GM18868 (cell line): ENCODE measurements at regions not wholly inside any gene's neighbourhood (a gene's known extent, or its start where the extent isn't known, plus 50 kb on each side); places are given as distances from the start of the nearest gene placed in this dataset.
"Not testable (repeated sequence)": the region's sequence is repeated elsewhere in the genome, so short reads cannot be mapped to it uniquely, and the experiment has no call there.

Experiments used
- ATAC-seq: cut with Tn5 transposase; IDR thresholded peaks from one replicate; pipeline ENCODE4 v1.9.1; 2021; ENCODE audit warnings: mild to moderate bottlenecking, moderate library complexity; ENCODE audit not compliant: unreplicated experiment

DNA sequence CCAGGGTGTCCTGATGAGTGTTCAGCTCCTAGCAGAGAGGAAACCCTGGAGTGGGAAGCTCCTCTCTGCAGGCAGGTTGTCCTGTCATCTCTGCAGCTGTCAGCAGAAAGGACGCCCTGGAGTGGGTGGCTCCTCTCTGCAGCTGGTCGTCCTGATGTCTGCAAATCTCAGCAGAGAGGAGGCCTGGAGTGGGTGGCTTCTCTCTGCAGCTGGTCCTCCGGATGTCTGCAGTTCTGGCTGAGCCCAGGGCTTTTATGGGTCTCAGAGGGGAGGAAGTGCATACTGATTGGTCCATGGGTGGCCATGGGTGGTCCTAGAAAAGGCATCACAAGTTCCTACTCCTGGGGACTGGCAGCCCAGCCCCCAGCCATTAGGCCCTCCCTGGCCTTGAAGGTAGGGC is 102.6 kb upstream of the BNIP2 start:
- ATAC-seq: no peak

DNA sequence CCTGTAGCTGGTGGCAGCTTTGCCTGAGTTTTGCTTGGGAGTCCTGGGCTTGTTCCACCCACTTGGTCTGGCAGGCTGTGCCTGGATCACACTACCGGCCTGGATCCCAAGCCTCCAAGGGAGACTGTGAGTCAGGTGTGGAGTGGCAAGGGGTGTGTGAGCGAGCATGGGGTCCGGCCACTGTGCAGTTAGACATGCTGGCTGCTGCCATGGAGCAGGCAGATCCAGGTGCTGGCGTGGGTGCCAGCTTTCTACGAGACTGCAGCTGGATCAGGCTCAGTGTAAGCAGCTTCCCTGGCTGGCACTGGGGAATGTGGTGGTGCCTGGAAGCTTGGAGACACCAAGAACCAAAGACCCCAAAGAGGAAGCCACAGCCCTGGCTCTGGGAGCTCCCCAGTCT is 102.0 kb upstream of the BNIP2 start:
- ATAC-seq: no peak

DNA sequence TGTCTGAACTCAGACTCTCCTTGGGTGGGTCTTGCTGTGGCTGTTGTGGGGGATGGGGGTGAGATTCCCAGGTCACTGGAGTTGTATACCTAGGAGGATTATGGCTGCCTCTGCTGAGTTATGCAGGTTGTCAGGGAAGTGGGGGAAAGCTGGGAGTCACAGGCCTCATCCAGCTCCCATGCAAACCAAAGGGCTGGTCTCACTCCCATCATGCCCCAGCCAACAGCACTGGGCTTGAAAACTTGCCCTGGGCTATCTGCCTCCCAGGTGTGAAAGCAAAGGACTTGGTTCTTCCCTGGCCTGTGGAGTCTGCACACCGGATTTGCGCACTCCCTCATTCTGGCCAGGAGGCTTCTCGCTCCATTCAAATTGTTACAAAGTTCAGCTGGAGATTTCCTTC is 97.3 kb upstream of the BNIP2 start:
- not testable (repeated sequence) for ATAC-seq

DNA sequence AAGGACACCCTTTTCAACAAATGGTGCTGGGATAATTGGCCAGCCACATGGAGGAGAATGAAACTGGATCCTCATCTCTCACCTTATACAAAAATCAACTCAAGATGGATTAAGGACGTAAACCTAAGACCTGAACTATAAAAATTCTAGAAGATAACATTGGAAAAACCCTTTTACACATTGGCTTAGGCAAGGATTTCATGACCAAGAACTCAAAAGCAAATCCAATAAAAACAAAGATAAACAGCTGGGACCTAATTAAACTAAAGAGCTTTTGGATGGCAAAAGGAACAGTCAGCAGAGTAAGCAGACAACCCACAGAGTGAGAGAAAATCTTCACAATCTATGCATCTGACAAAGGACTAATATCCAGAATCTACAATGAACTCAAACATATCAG is 96.9 kb upstream of the BNIP2 start:
- ATAC-seq: not testable (repeated sequence)

DNA sequence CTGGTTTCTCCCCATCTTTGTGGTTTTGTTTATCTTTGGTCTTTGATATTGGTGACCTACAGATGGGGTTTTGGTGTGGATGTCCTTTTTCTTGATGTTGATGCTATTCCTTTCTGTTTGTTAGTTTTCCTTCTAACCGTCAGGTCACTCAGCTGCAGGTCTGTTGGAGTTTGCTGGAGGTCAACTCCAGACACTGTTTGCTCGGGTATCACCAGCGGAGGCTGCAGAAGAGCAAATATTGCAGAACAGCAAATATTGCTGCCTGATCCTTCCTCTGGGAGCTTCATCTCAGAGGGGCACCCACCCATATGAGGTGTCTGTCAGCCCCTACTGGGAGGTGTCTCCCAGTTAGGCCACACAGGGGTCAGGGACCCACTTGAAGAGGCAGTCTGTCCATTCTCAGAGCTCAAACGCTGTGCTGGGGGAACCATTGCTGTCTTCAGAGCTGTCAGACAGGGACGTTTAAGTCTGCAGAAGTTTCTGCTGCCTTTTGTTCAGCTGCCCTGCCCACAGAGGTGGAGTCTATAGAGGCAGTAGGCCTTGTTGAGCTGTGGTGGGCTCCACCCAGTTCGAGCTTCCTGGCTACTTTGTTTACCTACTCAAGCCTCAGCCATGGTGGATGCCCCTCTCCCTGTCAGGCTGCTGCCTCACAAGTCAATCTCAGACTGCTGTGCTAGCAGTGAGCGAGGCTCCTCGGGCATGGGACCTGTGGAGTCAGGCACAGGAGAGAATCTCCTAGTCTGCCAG is 94.8 kb upstream of the BNIP2 start:
- not testable (repeated sequence) for ATAC-seq

DNA sequence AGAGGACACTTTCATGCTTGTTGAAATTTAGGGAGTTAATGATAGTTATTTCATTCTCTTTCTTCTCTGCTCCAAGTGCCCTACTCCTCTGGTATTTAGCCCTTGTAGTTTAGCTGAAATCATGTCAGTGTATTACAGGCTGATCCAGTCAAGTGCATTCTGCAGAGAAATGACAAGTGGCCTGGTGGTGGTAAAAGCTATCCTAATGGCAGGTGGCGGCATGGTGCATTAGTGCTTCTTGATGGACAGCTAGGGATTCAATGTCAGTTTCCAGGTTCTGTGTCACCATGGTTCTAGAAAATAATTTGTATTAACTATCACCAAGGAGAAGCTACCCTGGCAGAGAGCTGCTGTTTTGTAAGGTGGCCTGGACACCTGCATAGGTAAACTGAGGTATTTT is 90.0 kb upstream of the BNIP2 start:
- ATAC-seq: no peak

DNA sequence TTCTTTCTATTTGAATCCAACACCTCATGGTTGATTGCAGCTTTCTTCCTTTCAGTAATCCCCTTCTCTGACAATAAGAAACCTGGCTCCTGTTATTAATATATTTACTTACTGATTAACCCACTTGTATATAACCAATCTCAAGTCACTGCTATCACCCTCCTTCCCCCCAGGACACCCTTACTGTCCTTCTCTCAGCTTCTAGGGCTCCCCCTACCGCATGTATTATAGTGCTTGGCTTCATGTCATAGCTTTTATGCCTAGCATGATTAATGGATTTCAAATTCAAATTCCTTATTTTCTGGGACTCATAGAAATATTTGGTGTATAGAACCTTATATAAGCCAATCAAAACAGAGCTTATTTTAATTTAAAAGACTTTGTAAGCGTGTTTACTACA is 75.7 kb upstream of the BNIP2 start:
- ATAC-seq: no peak

DNA sequence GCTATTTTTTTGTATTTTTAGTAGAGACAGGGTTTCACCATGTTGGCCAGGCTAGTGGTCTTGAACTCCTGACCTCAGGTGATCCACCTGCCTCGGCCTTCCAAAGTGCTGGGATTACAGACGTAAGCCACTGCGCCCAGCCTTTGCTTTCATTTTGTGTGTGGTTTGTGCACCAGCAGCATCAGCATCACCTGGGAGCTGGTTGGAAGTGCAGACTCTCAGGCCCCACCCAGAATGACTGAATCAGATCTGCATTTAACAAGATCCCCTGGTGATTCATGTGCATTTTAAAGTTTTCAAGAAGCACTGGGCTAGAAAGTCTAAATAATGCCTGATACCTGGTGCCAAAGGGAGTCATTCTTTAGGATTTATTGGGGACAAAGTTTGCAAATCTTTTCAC is 73.4 kb upstream of the BNIP2 start:
- no peak for ATAC-seq

DNA sequence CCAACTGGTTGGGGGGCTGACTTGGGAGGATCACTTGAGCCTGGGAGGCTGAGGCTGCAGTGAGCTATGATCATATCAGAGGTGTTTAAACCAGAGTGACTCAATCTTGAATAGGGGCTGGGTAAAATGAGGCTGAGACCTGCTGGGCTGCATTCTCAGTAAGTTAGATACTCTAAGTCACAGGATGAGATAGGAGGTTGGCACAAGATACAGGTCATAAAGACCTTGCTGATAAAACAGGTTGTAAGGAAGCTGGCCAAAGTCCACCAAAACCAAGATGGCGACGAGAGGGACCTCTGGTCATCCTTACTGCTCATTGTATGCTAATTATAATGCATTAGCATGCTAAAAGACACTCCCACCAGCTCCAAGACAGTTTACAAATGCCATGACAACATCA is 71.1 kb upstream of the BNIP2 start:
- ATAC-seq: not testable (repeated sequence)

DNA sequence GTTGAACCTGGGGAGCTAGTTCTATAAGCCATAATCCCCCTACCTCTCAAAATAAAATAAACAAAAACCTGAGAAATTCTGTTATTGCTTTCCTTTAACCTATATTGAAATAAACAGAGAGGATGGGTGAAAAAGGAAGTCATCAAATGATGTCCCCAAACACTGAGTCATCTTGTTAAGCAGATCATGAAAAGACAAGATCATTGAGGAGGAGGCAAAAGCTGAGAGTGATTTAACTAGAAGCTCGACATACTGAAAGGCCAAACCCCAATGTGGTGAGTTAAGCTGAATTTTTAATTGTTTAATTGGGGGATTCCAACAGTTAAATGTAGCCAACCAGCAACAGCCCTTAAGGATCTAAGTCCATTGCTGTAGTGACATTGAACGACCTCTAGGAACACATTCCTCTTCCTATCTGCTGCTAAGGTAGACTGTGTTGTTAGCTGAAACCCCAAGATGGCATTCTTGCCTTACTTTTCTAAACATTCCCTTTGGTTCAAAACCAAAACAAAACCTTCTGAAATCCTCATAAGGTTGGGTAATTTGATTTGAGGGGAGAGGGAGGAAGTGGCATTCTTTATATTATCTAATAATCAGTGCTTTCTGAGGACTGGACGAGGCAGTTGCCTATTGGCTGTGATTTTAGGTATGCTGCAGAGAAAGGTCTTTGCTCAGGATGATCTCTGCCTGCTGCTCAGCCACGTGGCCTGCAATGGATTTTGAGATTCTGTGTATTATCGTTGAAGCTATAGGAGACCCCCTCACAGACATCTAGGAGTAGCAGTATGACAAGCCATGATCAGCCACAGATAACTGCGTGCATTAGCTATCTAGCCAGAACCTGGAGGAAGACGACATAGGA is 62.7 kb upstream of the BNIP2 start:
- no peak for ATAC-seq

DNA sequence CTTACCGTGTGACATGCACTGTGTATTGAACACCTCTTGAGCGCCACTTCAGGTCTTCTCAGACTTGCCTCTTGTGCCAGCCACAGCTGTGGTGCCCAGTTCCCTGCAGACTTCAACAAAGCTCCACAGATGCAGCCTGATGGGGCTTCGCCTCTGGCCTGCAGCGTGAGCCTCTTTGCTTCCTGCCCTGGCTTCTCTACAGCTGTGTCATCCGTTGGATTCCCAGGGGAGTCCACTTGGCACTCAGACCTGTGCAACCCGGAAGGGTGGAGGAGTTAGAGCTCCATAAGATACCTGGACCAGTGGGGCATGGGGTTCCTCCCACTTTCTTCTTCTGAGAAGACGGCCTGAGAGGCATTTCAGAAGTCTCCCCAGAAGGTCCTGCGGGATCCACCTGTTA is 57.7 kb upstream of the BNIP2 start:
- ATAC-seq: no peak

DNA sequence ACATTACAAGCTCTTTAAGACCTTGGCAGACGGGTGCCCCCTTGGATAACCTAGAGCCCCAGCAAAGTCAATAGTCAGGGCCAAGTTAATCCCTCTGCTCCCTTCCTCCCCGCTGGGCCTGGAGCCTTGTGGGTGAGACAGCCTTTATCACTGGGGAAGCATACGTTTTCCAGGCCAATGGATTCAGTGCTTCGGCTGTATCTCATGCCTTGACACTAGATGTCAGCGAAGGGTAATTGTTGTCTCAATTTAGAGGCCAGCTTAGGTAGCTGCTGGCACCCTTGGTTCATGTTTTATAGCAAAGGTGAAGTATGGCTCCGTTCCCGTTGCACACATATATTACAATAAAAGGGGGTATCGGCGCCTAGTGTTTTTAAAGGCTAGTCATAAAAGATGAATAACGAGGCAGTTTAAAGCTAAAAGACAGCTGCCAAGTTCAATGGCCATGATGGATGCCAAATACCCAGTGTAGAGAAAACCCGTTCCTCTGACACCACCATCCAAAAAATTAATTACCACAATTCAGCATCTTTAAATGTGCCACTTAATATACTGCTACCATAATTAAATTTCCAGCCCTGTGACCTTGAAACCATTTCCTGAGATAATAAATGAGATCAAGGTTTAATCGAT is 52.3 kb upstream of the BNIP2 start:
- no peak for ATAC-seq

DNA sequence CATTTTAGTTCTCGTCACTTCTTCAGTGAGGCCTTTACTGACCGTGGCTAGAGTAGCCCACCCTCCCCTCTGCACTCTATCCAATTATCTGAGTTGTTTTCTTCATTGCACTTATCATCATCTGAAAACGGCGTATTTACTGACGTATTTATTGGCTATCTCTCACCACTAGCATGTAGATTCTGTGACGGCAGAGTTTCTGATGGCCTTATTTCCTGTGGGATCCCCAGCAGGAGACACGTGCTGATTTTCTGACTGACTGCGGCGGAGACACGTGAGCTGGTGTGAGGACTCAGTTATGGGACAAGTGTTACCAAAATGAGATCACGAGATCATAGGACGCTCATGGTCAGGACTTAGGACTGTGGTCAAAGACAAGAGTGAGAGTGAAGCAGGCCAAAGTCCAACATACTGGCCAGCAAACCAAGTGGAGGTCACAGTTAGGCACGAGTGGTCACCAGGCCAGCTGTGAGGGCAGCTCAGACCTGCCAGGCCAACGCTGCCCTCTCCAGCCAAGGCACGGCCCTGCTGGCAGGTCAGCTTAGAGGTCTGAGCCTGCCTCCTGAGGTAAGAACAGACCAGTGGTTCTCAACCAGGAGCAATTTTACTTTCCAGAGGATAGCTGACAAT is 50.6 kb upstream of the BNIP2 start:
- no peak for ATAC-seq
